ENCODE measurements at regions not wholly inside any gene's neighbourhood (a gene's known extent, or its start where the extent isn't known, plus 50 kb on each side); places are given as distances from the start of the nearest gene placed in this dataset.
"Not testable (repeated sequence)": the region's sequence is repeated elsewhere in the genome, so short reads cannot be mapped to it uniquely, and the experiment has no call there.

DNA sequence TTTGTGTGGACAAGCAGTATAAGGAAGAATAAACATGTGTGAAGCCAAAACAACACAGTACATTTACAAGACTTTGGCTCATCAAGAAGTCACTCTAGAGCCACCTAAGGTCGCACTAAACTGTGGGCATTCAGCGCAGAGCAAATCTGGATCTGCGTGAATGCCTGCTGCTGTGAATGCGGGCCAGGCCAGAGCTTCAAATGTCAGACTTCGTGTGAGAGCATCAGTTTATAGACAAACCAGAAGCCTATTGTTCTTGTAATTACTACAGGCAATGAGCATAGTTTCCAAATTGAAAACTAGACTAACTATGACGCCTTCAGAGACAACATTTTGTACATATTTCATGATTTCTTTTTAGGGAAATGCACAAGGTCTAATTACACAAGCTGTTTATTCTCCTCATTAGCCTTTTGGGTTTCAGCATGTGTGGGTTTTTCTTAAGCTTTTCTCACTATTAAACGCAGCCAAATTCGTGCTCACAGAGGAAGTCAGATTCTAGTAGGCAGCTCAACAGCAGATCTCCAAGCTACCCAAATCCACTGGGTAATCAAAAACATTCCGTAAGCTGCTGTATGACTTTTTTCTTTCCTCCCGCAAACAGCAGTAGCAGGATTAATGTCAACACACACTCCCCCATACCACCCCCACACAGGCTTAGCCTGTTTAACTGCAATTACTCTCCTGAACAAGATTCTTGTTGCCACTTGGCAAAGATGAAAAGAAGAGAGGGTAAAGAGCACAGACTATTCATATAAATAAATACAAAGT lies 84.5 kb upstream of the SETMAR start:
- FAIRE-seq = no peak
- DNase-seq (ENCODE audit: low spot score) = no peak

DNA sequence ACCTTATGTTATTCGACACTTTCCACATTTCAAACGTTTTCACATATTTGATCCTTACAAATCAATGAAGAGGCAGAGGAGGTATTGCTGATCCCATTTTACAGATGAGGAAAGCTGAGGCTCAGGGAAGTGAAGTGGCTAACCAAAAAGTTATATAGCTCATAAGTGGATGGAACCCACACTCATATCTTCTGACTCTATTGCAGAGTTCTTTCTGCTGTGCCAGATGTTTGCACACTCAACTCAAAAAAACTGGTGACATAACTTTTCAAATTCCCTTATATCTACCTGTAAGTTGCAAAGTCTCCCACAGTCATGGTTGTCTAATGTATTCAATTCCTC lies 84.0 kb upstream of the SETMAR start:
- FAIRE-seq = no peak
- no peak for DNase-seq (ENCODE audit: low spot score)

DNA sequence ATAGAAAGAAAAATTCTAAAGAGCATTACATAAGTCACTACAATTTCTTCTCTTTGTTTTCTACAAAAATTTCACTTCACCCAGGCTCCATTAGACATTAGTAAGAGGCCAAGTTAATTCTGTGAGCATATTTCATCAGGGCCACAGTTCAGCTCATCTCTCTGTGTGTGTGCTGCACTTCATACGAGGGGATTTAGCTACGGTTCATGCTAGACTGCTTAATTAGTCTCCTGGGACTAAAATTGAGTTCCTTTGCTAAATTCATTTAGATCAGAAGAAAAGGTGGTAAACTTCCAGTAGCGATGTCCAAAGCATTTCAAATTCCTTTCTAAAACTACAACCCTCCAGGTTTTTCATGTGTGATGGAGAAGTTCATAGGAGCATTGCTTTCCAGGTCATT lies 83.1 kb upstream of the SETMAR start:
- DNase-seq (ENCODE audit: low spot score) = no peak

DNA sequence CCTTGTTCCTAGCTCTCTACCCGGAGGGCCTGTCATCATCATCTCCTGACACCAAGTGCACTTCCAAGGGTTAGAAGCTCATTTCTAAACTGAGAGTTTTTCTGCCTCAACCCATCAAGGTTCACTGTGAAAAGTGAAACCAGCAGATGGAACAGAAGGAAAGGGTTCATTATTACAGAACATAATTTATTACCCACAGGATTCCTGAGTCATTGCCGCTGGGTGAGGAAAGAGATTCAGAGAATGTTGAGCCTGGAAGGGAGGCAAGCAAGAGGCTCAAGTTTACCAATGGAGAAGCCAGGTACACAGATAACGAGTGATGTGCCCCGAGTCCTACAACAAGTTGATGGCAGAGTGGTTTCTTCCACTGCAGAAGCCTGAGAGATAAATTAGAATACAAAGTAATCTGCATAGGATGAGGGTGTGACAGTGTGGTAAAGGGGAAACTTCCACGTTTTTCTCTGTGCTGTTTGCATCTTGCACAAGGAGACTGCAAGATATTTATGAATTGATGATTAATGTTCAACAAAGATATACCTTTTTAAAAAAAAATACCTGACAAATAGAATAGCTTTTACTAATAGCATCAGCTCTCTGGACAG lies 80.5 kb upstream of the SETMAR start:
- FAIRE-seq (no peak), DNase-seq (ENCODE audit: low spot score) (peak; percentile 14)

More for the DNA sequence above, 83.1 kb upstream of the SETMAR start:
- FAIRE-seq = no peak

DNA sequence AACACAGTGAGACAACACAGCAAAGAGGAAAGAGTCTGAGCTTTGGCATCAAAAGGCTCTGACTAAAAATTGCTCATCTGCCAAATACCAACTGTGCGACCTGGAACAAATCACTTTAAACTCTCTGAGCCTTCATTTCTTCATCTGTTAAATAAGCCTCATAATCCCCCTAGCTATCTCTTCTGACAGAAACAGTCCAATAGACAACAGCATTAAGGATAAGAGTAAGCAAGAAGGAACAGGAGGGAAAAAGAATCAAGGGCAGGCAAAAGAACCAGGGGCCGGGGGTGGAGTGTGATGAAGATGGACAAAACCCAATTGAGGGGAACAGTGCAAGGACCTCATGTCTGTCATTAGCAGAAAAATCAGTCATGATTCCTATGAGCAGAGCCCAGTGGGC lies 79.4 kb upstream of the SETMAR start:
- FAIRE-seq = no peak
- DNase-seq (ENCODE audit: low spot score) = no peak

DNA sequence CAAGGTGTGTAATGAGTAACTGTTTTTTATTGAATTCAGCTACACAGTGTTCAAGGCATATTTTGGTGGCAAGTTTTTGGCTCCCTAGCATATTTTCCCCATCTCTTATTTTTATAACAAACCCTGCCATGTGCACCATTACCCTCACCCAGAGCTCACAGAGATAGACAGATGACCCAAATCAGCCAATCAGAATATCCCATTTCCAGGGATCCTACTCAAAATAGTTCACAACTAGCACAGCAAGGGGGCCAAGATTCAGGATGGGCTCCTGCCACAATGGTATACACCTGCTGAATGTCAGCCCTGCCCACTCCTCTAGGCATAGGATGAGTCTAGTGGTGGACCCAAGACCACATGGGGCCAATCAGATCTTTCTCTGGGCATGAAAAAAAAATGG lies 78.8 kb upstream of the SETMAR start:
- peak; percentile 44 for FAIRE-seq
- DNase-seq (ENCODE audit: low spot score) = no peak

DNA sequence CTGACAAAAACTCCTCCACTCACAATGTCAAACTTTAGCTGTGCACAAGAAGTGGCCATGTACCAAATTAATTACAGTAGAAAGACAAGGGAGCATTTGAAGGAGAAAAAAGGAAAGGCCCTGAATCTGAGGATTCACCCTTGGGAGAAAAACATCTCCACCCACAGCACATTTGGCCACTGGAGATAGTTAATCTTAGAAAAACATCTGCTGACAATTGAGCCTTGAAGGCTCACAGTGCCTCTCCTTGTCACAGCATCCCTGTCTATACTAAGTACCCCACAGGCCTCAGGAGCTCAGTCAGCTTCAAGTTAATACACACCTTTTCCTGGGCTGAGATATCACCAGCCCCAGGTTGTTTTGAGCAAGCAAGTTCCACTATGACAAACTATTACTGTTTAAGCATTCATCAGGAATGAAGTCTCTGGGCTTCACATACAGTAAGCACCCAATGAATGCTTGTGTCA lies 78.1 kb upstream of the SETMAR start:
- FAIRE-seq (no peak), DNase-seq (ENCODE audit: low spot score) (no peak)

DNA sequence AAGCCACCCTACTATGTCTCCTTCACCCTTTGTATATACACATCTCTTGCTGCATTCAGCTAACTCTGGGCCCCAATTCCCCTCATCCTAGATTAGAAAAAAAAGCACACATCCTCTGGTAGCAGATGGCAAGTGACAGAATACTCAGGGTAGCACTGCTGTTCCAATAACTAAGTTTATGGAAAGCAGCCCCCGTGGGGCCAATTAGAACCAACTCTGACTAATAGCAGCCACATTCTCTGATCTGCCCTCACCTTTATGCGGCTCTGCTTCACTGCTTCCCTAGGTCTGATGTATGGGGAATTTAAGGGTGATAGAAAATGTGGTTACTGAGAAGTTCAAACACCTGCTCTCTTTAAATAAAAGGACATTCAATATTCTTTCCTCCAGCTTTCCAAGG lies 74.9 kb upstream of the SETMAR start:
- DNase-seq (ENCODE audit: low spot score) (no peak), FAIRE-seq (no peak)

DNA sequence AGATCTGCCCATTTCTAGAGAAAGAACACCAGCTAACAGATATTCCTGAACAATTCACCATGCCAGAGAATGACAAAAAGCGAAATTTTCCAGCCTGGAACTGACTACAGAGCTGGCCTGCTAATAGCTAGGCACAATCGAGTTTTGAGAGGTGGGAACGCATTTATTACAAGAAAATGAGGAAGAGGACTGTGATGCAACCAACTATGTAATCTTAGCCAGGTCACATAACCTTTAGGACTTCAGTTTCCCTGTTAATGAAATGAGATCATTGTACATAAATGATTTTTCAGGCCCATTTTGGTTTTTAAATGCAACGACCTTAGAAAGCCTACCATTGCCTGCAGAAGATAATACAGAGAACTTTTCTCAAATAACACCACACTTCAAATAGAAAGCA lies 72.1 kb upstream of the SETMAR start:
- FAIRE-seq (no peak), DNase-seq (ENCODE audit: low spot score) (no peak)

DNA sequence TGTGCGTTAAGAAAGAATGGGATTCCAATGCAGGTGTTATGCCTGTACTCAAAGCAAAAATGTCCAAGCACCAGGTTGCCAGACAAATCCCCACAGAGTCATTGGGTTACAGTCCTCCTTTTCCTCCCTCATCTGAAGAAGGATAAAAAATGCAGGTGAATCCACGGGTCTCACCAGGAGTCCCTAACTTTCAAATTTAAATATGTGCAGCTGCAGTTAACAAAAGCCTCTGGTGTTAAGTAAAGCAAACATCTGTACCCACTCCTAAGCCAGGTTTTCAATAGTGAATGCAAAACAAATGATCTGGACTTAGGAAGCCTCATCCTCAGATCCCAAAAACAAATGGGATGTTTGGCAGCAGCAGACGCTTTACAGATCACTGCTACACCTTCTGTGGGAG lies 70.4 kb upstream of the SETMAR start:
- no peak for DNase-seq (ENCODE audit: low spot score)

DNA sequence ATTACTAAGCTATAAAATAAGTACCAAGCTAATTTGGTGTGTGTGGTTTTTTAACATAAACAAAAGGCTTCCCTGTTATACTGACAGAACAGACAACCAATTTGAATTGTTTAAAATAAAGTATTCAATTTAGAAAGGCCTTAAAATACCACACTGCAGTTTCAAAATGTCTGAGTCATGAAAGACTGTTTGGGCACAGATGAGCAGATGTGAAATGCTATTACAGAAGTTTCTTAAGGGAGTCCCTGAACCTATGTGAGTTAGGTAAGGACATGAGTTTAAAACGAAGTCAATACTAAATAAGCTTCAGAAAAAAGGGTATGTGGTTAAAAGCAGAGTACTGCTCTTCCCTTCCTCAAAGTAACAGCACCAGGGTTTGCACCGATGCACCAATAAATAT lies 69.7 kb upstream of the SETMAR start:
- FAIRE-seq (no peak), DNase-seq (ENCODE audit: low spot score) (no peak)

More for the DNA sequence above, 70.4 kb upstream of the SETMAR start:
- FAIRE-seq = no peak

DNA sequence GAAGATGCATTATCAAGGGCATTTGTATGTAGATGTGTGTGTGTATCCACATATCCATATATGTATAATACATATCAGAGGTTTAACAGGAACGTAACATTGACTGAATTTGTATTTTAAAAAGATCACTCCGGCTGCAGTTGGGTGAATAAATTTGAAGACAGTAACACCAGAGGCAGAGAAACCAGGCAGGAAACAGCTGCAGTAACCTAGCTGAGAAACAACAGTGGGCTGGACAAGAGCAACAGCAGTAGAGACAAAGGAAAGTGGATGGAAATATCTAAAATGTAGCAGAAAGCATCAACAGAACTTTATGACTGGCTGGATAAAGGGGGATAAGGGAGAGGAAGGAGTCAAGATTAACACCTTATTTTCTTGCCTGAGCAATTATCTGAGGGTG lies 68.3 kb upstream of the SETMAR start:
- FAIRE-seq (no peak), DNase-seq (ENCODE audit: low spot score) (no peak)

DNA sequence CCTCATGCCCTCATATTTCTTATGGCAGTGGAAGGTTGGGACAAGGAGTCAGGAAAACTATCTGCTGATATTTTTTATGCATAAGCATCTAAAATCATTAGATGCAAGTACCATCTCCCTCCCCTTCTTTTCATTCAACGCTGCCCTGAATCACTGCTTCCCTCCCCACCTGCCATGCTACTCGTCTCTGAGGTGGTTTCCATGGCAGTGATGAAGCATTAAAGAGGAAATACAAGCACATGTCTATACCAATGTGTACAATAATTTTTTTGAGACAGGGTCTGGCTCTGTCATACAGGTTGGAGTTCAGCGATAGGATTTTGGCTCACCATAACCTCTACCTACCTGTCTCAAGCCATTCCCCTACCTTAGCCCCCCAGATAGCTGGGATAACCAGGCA lies 67.5 kb upstream of the SETMAR start:
- DNase-seq (ENCODE audit: low spot score) (no peak), FAIRE-seq (no peak)

DNA sequence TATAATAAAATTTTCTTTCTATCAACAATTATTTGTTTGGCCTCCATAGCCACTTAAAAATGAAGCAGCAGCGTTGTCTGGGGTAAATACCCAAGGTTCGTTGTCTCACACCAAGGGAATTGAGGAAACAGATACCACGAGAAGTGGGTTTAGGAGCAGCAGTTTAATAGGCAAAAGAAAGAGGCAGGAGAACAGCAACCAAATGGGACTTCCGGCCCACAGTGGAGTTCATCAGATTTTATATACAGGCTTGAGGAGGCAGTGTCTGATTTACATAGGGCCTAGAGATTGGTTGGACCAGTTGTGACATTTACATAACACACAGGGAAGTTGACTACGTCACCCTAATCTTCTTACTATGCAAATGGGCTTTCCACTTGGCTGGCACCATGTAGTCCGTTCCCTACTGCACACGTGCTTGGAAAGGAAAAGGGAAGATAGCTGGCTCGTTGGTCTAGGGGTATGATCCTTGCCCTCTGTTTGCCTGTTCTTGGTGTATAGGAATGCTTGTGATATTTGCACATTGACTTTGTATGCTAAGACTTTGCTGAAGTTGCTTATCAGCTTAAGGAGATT lies 61.5 kb upstream of the SETMAR start:
- FAIRE-seq (no peak), DNase-seq (ENCODE audit: low spot score) (no peak)

DNA sequence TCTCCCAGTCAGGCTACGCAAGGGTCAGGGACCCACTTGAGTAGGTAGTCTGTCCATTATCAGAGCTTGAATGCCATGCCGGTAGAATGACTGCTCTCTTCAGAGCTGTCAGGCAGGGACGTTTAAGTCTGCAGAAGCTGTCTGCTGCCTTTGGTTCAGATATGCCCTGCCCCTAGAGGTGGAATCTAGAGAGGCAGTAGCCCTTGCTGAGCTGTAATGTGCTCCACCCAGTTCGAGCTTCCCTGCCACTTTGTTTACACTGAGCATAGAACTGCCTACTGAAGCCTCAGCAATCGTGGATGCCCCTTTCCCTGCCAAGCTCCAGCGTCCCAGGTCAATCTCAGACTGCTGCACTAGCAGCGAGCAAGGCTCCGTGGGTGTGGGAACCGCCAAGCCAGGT lies 57.5 kb upstream of the SETMAR start:
- DNase-seq (ENCODE audit: low spot score) (no peak), FAIRE-seq (no peak)

DNA sequence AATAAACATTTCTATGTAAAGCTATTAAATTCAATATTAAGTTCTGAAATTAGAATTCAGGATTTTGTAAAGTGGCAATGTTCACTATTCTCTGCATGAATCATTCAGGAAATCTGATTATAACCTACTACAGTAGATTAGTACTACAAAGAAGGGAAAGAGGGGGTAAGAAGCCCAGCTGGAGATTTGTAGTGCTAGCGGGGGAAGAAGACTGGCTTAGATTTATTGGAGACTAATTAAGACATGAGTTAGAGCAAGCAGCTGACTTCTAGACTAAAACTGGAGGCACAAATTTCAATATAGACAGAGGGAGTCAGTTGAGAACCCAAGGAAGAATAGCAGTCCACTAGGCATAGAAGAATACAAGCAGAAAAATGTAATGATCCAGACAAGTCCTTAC lies 55.8 kb upstream of the SETMAR start:
- FAIRE-seq = no peak
- no peak for DNase-seq (ENCODE audit: low spot score)

DNA sequence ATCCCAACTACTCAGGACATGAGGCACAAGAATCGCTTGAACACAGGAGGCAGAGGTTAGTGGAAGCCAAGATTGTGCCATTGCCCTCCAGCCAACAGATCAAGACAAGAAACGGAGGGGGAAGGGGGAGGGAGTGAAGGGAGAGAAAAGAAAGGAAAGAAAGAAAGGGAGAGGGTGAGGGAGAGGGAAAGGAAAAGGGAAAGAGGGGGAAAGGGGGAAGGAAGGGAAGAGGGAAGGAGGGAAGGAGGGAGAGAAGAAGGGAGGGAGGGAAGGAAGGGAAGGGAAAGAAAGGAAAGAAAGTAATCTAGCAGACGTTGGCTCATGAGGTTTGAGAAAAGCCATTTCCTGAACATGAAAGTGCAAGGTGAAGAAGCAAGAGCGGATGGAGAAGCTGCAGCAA lies 53.1 kb upstream of the SETMAR start:
- no peak for DNase-seq (ENCODE audit: low spot score)
- FAIRE-seq = no peak

DNA sequence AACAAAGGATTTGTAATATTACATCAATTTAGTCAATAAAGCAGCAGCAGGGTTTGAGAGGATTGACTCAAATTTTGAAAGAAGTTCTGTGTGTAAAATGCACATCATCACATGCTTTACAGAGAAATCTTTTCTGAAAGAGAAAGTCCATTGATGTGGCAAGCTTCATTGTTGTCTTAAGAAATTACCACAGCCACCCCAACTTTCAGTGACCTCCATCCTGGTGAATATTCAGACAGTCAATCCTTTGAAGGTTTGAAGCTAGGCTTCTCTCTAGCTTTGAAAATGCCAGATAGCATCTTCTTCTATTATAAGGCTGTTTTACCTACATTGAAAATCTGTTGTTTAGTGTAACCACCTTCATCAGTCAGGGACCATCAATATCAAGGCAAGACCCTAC lies 51.8 kb upstream of the SETMAR start:
- DNase-seq (ENCODE audit: low spot score) (no peak), FAIRE-seq (no peak)

DNA sequence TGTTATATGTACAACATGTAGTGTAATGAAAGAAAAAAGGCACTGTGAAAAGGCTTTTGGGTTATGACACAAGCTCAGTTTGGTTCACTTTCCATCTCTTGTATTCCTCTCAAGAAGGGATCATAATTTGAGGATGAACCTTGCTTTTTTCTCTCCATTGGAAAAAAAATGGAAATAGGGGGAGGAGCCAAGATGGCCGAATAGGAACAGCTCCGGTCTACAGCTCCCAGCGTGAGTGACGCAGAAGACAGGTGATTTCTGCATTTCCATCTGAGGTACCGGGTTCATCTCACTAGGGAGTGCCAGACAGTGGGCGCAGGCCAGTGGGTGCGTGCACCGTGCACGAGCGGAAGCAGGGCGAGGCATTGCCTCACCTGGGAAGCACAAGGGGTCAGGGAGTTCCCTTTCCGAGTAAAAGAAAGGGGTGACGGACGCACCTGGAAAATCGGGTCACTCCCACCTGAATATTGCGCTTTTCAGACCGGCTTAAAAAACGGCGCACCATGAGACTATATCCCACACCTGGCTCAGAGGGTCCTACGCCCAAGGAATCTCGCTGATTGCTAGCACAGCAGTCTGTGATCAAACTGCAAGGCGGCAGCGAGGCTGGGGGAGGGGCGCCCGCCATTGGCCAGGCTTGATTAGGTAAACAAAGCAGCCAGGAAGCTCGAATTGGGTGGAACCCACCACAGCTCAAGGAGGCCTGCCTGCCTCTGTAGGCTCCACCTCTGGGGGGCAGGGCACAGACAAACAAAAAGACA lies 49.9 kb upstream of the SETMAR start:
- FAIRE-seq; DNase-seq (ENCODE audit: low spot score): not testable (repeated sequence)
